GM11168 (cell line): ENCODE measurements at regions not wholly inside any gene's neighbourhood (a gene's known extent, or its start where the extent isn't known, plus 50 kb on each side); places are given as distances from the start of the nearest gene placed in this dataset.

ENCODE experiments used
- in situ Hi-C: fragments of 300-500 bp; cut with MboI; formaldehyde crosslinking; loops from one replicate; pipeline ENCODE4 v1.12.0; 2022; ENCODE audit warnings: low sequenced_read_pairs; ENCODE audit not compliant: unreplicated experiment

DNA sequence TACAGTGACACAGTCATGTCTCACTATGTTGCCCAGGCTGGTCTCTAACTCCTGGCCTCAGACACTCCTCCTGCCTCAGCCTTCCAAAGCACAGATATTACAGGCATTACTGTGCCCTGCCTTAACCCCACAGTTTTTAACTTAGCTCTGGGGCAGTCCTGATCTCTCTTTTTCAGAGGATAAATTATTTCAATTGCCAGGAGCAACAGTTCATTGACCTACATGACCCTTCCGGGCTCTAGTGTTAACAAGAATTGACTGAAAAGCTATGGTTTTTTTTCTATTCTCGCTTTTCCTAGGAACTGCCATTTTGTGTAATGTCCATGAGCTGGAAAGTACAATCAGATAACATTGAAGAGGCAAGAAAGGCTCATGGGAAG lies 92.8 kb downstream of the HNRNPLL start:
- in situ Hi-C loops = loop anchor here (25.0 kb wide), 1 partner anchor 523 kb away; no protein-coding TSS in a partner anchor

DNA sequence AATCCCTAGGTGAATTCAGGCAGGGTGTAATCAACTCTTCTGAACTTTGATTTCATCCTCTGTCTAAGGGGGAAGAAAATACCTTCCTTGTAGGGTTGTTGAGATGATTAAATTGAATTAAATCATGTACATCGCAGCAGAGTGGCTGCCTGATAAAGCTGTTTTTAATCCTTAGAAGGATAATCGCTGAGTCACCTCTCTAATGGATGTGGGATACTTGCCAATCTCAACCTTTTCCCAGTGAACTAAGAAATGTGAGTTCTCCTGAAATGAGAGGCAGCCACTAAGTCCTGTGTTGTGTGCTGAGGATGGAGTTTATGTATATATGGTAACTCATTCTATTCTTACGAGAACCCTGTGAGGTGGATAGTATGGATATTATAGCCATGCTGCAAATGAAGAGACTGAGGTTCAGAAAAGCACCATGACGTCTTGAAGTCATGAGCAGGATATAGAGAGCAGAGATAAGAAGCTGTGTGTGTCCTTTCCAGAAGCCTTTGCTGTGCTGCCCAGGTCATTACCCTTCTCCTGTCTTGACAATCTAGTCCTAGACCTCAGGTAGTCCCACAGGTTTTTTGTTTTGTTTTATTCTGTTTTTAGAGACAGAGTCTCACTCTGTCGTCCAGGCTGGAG lies 93.3 kb downstream of the HNRNPLL start:
- in situ Hi-C loops = loop anchor here (25.0 kb wide), 1 partner anchor 522 kb away; no protein-coding TSS in a partner anchor

DNA sequence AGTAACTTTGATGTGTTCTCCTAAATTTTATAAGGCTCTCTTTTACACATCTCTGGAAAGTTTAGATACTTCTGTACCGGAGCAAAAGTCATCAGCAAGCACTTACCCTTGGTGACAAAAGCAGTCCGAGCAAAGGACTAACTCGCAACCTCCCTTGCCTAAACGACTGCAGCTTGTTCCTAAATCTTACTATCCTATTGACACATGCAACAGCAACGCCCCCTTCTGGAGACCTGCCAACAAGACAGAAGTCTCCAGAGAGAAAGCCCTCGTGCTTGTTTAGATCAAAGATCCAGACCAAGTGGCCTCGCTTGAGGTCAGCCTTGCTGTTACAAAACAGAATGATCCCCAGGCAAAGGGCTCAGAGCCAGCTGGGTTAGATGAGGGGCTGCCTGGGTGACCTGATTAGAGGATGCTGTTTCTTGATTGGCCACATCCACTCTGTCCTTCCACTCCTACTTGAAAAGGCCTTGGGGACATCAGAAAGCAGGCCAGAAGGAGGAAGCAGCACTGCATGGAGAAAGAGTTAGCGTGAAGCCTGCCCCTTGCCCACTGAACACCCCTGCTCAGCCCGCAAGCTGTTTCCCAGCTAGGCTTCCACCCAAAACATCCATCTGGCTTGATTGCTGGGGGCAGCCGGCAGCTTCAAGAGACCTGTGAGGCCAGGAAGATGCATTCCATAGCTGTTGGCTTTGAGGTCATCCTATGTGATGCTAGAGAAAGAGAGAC lies 94.3 kb downstream of the HNRNPLL start:
- in situ Hi-C loops = loop anchor here (25.0 kb wide), 1 partner anchor 521 kb away; no protein-coding TSS in a partner anchor

DNA sequence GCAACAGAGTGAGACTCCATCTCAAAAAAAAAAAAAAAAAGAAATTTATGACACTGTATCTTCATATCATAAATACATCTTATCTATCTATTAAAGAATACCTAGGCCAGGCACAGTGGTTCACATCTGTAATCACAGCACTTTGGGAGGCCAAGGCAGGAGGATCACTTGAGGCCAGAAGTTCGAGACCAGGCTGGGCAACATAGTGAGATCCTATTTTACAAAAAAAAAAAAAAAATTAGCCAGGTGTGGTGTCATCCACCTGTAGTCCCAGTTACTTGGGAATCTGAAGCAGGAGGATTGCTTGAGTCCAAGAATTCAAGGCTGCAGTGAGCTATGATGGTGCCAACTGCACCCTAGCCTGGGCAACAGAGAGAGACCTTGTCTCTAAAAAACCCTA lies 95.0 kb downstream of the HNRNPLL start:
- in situ Hi-C loops = loop anchor here (25.0 kb wide), 1 partner anchor 520 kb away; no protein-coding TSS in a partner anchor

DNA sequence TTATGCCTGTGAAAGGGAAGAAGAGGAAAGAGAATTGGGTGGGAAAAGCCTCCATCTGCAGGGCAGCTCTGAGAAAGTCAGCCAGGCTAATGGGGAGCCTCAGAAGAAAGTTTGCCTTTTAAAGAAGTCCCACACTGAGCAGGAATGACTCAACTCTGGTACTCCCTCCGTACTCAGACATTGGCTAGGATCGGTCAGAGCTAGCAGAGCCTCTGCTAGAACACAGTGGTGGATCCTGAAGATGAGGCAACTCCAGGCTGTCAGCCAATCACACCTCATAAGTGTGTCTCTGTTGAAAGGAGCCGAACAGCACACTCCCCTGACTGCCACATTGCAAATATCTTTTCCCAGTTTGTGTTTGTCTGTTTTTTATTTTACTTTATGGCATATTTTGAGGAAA lies 96.9 kb downstream of the HNRNPLL start:
- in situ Hi-C loops = loop anchor here (25.0 kb wide), 1 partner anchor 518 kb away; no protein-coding TSS in a partner anchor

DNA sequence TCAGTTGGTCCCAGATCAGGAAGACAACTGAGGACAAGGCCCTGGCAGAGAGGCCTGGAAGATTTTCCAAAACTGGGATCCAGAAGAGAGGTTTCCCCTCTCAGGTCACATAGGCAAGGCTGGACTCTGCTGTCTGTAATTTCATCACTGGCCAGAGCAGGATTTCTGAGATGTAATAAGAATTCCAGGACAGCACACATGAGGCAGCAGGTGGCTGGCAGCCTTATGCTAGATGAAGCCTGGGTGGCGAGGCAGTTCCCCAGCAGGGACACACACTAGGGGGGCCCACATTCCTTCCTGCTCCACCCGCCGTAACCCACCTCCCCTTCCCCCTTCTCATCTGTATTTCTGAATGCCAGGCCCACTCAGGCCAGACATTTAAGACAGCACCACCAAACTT lies 98.6 kb downstream of the HNRNPLL start:
- in situ Hi-C loops = loop anchor here (5.0 to 25.0 kb wide), 2 partner anchors 187 to 517 kb away; no protein-coding TSS in a partner anchor

DNA sequence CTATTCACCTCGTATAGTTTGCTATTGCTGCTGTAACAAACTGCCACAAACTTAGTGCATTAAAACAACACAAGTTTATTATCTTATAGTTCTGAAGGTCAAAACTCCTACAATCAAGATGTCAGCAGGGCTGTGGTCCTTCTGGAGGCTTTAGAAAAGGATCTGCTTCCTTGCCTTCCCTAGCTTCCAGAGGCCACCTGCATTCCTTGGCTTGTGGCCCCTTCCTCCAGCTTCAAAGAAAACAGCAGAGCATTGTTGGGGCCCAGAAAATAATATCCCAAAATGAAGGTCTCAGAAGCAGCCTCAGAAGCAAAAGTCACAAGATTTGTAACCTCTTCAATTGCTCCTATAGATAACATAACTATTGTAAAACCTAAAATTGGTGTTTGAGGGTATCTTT lies 100.6 kb downstream of the HNRNPLL start:
- in situ Hi-C loops = loop anchor here (5.0 to 25.0 kb wide), 2 partner anchors 185 to 515 kb away; no protein-coding TSS in a partner anchor

DNA sequence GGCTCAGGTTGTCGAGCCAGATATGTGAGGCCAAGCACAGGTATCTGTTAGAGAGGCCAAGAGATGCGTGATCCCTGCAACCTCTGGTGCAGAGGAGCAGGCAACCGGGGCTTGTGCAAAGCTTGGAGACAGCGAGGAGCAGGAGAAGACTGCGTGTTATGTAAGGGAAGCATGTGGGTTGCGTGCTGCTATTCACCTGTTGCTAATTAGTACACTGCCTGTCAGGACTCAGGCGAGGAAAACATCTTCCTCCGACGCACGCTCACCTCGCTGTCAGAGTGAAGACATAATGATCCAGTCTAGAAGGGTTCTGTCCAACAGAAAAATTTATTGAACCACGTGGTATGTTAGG lies 102.5 kb downstream of the HNRNPLL start:
- in situ Hi-C loops = loop anchor here (5.0 to 25.0 kb wide), 2 partner anchors 183 to 513 kb away; no protein-coding TSS in a partner anchor

DNA sequence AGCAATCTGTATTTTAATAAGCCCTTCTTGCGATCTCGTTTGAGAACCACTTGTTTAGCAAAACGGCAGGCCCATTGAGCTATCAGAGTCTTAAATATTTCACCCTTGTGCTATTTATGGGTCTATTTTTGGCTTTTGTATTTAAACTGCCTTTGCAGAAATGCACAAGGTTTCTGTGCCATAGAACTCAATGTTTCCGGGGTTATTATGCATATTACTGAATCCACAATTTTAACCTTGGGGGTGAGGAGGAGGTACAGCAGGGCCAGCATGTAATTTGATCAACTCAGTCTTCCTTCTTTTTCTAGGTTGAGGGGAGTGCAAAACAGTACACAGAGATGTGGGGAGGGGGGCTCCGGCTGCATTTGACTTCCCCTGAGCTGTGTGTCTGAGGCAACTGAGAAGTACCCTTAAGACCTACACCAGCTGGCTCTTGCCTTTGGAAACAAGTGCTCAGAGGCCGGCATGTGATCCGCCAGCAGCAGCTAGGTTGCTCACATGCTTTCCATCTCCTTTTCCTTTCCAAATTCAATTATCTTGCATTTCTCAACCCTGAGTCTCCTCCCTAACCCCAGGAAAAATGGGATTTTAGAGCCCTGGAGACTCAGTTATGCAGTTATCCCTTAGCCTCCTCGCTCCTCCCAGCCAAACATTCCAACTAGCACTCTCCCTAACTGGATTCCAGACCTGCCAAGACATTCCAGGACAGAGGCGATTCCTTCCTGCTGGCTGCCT lies 103.0 kb downstream of the HNRNPLL start:
- in situ Hi-C loops = loop anchor here (5.0 to 25.0 kb wide), 2 partner anchors 182 to 512 kb away; no protein-coding TSS in a partner anchor

DNA sequence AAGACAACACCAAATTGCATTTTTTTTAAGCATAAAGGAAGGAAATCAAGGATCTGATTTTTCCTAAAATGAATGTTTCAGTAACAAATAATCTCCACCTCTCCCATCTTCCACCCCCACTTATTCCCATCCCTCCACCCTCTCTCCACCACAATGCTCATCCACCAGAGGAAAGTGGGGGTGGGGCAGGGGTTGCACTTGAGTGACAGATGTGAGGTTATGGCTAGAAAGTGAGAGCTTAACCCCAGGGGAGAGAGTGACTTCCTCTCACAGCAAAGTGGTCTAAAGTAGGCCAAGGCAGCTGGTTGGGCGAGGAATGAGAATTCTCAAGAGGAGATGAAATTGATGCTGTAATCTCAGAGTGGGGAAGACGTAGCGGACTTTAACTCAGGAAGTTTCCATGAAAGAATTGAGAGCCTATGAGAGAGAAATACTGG lies 104.7 kb downstream of the HNRNPLL start:
- in situ Hi-C loops = no loop called here

DNA sequence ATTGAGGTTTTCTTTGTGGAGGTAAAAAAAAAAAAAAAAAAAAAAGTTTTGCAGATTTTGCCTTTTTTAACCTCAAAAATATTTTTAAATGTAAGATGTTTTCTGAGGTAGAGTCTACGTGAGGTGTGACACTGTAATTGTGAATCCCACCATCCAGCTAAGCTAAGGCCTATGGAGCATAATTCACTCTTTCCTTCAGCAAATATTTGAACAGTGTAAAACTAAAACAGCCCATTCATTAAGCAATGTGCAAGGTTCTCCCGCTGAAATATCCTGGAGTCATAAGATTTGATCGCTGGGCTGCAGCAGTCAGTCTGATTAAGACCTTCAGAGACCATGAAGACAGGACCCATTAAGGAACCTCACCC lies 105.1 kb downstream of the HNRNPLL start:
- in situ Hi-C loops = no loop called here

DNA sequence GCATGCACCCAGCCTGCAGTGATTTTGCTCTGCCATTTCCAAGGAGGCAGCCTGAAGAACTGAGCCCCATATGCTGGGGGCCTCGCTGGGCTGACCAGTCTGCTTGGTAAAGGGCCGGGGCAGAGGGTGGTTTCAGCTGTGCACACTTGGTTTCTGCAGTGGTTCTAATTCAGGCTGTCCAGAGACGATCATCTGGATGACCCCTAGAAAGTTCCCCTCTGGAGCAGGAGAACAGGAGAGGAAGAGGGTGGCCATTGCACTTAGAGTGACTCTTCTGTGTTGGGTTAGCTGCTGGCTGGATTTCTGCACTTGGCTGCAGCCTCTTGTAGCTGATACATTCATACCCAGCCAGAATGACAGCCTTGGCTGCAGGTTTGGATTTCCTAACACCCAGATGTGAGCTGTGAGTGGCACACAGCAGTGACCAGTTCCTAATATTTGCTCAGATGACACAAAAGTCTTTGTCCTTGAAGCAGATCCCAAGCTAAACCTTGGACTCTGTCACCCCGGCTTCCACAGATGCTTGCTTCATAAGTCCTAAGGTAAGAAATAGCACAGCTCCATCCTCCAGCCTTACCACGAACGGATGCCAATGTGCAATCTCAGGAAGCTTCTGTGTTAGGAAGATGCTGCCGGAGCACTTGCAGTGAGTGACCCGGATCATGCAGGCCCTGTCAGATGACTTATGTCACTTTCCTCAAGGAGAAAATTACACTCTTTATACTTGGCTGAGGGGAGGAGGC lies 105.6 kb downstream of the HNRNPLL start:
- in situ Hi-C loops = no loop called here

DNA sequence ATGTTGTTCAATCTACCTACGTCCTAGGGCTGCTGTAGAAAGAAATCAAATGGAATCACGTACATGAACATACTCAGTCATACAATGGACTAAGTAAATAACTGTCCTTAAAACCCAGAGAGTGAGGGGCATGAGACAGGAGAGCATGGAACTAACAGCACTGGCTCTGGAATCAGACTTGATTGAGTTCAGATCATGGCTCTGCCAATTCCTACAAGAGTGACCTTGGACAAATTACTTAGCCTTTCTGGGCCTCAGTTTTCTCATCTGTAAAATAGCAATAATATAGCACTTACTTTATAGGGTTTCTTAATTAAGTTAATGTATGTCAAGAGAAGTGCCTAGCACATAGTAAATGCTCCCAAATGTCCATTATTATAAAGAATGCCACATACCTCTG lies 106.8 kb downstream of the HNRNPLL start:
- in situ Hi-C loops = no loop called here

DNA sequence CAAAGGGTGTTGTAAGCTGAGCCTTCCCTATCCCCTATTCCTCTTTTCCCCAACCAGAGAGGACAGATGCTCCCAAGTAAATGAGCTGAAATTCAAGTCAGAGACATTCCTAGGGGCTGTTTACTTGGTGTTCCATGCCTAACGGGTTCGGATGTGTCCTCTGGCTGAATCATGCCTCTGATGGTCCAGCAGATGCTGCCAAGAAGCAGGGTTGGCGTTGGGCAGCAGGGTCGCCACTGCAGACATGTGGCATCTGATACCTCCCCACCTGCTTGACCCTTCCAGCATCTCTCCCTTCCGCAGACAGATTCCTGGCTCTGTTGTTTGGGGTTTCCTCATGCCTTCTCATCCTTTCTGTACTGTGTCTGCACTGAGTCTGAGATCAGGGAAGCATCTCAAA lies 108.3 kb downstream of the HNRNPLL start:
- in situ Hi-C loops = no loop called here

DNA sequence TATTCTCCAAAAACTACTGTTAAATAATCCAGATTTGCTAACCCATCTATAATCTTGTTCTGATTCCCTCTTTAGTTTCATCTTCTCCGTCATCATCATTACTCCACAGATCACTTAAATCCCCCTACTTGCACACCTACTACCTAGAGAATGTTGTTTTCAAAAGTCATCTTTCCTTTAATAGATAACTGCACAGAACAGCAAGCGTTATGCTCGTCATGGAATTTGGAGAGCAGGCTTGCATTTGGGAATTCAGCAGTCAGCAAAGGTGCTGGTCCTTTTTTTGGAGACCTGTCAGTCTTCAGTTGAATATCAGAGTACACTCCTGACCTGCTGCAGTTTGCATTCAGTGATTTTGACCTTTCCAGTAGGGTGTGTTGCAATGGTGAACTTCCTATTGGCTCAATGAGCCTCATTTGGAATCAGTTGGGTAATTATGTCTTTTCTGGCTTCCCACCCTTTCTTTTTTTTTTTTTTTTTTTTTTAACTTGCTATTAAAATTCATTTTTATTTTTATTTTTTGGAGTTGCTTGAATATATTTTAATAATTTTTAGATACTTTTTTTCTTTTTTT lies 110.6 kb downstream of the HNRNPLL start:
- in situ Hi-C loops = no loop called here

DNA sequence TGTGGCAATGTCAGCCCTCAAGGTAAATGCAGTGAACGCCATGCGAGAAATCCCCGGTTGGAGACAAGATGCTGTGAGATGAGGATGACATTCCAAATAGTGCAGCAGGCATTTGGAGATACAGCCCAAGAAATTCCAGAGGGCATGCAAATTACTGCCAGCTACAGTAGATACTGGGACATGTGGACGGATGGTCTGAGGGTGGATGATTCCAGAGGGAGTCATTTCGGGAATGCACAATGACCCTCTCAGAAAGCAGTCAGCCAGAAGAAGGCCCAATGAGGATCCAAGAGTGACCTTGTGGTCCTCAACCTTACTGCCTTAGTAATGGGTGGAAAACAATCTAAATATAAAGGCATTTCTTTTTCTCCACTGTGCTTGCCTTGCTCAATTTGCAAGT lies 111.3 kb downstream of the HNRNPLL start:
- in situ Hi-C loops = no loop called here

DNA sequence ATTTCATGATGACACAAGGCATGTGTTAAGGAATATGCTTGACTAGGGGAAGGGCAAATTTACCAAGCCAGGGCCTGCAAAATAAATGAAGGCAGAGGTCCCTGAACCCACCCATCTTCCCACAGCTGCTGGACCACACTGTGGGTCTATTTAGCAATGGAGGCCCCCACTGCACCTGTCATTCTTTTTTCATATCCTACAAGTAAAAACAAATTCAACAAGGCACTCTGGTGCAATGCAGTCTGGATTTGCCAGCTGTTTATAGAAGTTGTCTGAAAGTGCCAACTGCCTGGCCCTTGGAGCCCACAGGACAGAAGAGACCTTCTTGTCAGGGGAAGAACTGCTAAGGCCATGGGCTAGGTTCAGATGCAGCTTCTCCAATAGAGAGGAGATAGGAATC lies 112.8 kb upstream of the ATL2 start:
- in situ Hi-C loops = no loop called here

DNA sequence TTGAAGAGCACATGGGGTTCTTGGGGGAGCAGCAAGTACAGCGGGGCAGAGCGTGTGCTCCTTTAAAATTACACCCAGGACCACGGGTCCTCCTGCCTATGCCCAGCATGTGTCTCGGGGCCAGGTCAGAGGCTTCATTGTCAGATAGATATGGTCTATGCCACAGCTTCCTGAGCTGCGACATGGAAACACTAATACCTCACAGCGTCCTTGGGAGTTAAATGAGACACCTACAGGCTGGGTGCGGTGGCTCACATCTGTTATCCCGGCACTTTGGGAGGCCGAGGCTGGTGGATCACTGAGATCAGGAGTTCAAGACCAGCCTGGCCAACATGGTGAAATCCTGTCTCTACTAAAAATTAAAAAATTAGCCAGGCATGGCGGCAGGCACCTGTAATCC lies 110.8 kb upstream of the ATL2 start:
- in situ Hi-C loops = no loop called here

DNA sequence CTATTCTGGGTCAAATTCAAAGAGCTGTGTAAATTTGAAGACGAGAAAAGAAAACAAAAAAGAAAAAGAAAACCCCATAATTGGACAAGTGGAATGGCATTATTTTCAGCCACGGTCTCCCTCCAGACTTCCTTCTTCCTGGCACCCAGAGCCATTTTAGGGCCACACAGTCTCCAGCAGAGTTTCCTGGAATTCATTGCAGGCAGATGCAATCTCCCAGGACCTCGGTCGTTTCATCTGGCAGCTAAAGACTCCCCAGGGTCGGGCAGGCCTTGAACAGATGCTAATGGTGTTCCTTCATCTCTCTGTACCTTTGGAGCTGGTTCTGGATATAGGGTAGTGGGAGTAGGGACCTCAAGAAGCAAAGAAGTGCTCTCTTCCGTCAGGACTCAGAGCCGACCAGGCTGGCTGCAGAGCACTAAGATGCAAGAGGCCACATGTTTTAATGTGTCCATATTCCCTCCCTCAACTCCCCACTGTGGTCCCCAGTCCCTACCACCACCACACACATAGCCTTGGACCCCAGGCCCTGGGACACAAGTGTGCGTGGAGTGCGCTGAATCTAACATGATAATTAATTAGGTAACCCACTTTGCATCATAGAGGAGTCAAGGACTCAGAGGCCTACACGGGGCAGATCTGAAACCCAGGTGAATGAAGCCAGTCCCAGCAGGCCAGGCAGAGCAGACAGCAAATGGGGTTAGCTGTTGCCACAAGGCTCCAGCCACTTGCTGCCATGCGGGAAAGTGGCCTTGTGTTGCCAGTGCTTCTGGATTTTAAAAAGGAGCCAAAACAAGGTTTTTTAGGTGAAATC lies 109.3 kb upstream of the ATL2 start:
- in situ Hi-C loops = no loop called here
